Fibroblast of villous mesenchyme (primary cell): ENCODE measurements at regions not wholly inside any gene's neighbourhood (a gene's known extent, or its start where the extent isn't known, plus 50 kb on each side); places are given as distances from the start of the nearest gene placed in this dataset.

Experiments
- DNase-seq: peaks from one replicate; pipeline ENCODE4 v3.0.0-alpha.2; 2010; ENCODE audit warnings: low read depth
- H3K4me3 ChIP-seq: 2 replicates; pipeline ENCODE4 v1.5.1; 2011; ENCODE audit warnings: low read depth, mild to moderate bottlenecking, low read length
- TF ChIP-seq, protein P1 (sequence below): IDR thresholded peaks from 2 replicates; pipeline ENCODE4 v1.5.1; 2012; ENCODE audit warnings: low read depth, mild to moderate bottlenecking, low read length; ENCODE audit not compliant: insufficient read depth

GRCh38 chr21:23475281-23476219, 2131.7 kb downstream of the MRPL39 start:
- DNase-seq: no peak
- TF ChIP-seq, protein P1, sequence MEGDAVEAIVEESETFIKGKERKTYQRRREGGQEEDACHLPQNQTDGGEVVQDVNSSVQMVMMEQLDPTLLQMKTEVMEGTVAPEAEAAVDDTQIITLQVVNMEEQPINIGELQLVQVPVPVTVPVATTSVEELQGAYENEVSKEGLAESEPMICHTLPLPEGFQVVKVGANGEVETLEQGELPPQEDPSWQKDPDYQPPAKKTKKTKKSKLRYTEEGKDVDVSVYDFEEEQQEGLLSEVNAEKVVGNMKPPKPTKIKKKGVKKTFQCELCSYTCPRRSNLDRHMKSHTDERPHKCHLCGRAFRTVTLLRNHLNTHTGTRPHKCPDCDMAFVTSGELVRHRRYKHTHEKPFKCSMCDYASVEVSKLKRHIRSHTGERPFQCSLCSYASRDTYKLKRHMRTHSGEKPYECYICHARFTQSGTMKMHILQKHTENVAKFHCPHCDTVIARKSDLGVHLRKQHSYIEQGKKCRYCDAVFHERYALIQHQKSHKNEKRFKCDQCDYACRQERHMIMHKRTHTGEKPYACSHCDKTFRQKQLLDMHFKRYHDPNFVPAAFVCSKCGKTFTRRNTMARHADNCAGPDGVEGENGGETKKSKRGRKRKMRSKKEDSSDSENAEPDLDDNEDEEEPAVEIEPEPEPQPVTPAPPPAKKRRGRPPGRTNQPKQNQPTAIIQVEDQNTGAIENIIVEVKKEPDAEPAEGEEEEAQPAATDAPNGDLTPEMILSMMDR: no peak

GRCh38 chr21:23471877-23472276, 2135.4 kb downstream of the MRPL39 start:
- H3K4me3 ChIP-seq: no peak overlapping the region
- TF ChIP-seq, protein P1: no peak
- no peak for DNase-seq

More at GRCh38 chr21:23475281-23476219, 2131.7 kb downstream of the MRPL39 start:
- H3K4me3 ChIP-seq: no peak overlapping the region

- TF ChIP-seq, protein P1: no peak
- H3K4me3 ChIP-seq: no peak overlapping the region
- DNase-seq: no peak
Measured at GRCh38 chr21:23463365-23463764, 2143.9 kb downstream of the MRPL39 start.

DNA sequence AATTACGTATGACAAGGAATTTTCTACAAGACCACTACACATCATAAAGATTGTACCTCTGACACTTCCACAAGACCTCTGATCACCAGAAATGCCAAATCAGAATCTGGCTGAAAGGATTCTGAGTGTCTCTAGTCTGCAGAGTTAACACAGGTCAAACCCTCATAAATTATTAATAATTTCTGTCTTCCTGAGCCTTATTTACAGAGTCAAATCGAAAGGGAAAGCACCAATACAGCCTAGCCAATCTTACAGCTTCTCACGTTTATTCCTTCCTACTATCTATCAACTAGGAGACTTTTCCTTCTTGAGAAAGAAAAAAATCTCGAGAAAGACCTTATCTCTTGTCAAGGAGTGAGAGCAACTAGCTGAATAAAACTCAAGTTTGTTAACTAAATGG, 2151.6 kb downstream of the MRPL39 start:
- H3K4me3 ChIP-seq: no peak overlapping the region
- TF ChIP-seq, protein P1: no peak
- DNase-seq: no peak

GRCh38 chr21:23452384-23453083, 2154.7 kb downstream of the MRPL39 start:
- H3K4me3 ChIP-seq: no peak overlapping the region
- no peak for DNase-seq
- TF ChIP-seq, protein P1: no peak

- DNase-seq: no peak
- TF ChIP-seq, protein P1: no peak
- no peak overlapping the region for H3K4me3 ChIP-seq
Measured at GRCh38 chr21:23445307-23445706, 2162.0 kb downstream of the MRPL39 start.
